Aorta (tissue), 5 donors: ENCODE measurements at regions not wholly inside any gene's neighbourhood (a gene's known extent, or its start where the extent isn't known, plus 50 kb on each side); places are given as distances from the start of the nearest gene placed in this dataset.
"Not testable (repeated sequence)": the region's sequence is repeated elsewhere in the genome, so short reads cannot be mapped to it uniquely, and the experiment has no call there.

Source experiments
- ATAC-seq: fragments of 200-7000 bp; cut with Tn5 transposase; one replicate; pipeline ENCODE4 v1.9.1; 2022; ENCODE audit warnings: moderate library complexity; ENCODE audit not compliant: low FRiP score
- DNase-seq, 2 donors: peaks; one replicate each; pipeline ENCODE4 v3.0.0-alpha.2; 2020
- H3K27ac ChIP-seq, 2 donors: one replicate each; pipeline ENCODE4 v1.5.1; 2013; ENCODE audit warnings: low read length in 2 of 2, mild to moderate bottlenecking in 2 of 2, moderate library complexity in 2 of 2, control low read depth in 1 of 2, inconsistent platforms in 1 of 2, low read depth in 1 of 2
- H3K27me3 ChIP-seq, 2 donors: one replicate each; pipeline ENCODE4 v1.6.1; 2013; ENCODE audit warnings: control low read depth in 1 of 2, low read length in 1 of 2, mild to moderate bottlenecking in 1 of 2, moderate library complexity in 1 of 2; ENCODE audit not compliant: insufficient read depth in 2 of 2, control insufficient read depth in 1 of 2
- H3K36me3 ChIP-seq, 2 donors: one replicate each; pipeline ENCODE4 v1.6.1; 2013; ENCODE audit warnings: control low read depth in 1 of 2, low read length in 1 of 2, mild to moderate bottlenecking in 1 of 2; ENCODE audit not compliant: insufficient read depth in 2 of 2, control insufficient read depth in 1 of 2
- H3K4me1 ChIP-seq, 2 donors: one replicate each; pipeline ENCODE4 v1.6.1; 2013; ENCODE audit warnings: low read length in 2 of 2, control low read depth in 1 of 2, mild to moderate bottlenecking in 1 of 2, moderate library complexity in 1 of 2; ENCODE audit not compliant: insufficient read depth in 2 of 2, control insufficient read depth in 1 of 2
- H3K4me3 ChIP-seq, 2 donors: one replicate each; pipeline ENCODE4 v1.5.1; 2013; ENCODE audit warnings: low read length in 2 of 2, control low read depth in 1 of 2, mild to moderate bottlenecking in 1 of 2
- H3K9me3 ChIP-seq: one replicate; pipeline ENCODE4 v1.6.1; 2013; ENCODE audit warnings: mild to moderate bottlenecking, low read length; ENCODE audit not compliant: control insufficient read depth
- WGBS, 2 donors: extraction: QIAGEN DNeasy Blood & Tissue Kit; methylation state at CpG; one replicate each; pipeline ENCODE4 v1.1.7; 2013; 5-methylcytosine and 5-hydroxymethylcytosine counted together
- intact Hi-C, 2 donors: fragments of 100-400 bp; cut with DNase I; formaldehyde crosslinking; loops; one replicate each; pipeline versions ENCODE4 v1.14.2 to v1.15.0; 2022
- donor health status: healthy with polysubstance abuse.
- donor health status: Bipolar disorder and iron deficiency.
- donor health status: DM: no; HTN: no; CAD: no.
- donor health status: DM: no; HTN: no; CAD: no.
- donor health status: DM: yes; HTN: yes; CAD: no.

DNA sequence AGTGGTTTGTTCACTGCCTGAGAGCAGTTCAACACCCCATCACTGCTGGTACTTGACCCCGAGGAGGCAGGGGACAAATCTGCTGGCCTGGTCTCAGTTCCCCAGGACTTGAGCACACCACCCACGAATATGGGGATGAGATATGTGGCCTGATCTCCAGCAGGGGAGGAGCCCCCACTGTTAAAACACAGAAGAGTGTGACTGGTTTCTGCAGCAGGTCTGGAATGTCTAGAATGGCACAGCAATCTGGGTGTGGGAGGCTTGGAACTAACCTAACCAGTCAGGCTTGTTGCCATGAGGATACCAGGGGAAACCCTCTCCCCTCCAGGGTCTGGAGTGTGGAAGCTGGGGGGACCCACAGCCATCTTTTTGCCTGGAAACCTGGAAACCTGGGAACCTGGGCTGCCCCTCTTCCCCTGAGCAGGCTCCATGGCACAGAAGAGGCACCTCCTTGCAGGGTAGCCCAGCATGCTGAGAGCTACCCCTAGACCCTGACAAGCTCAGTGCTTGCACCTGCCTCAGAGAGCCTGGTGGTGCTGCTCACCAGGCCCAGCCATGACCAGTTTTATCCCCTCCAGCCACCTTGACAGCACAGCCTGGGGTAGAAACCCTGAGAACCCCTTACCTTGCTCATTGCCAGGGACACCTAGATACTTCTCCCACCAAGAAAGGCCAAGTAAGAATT lies 273.8 kb downstream of the LIG4 start:
- DNase-seq: no peak
- H3K4me1 ChIP-seq: no peaks in the 10 kb centered on the region
- H3K27ac ChIP-seq: no peak overlapping the region
- ATAC-seq: no peak
- H3K27me3 ChIP-seq: no peaks in the 10 kb centered on the region
- intact Hi-C loops: no loop called here
- no peak overlapping the region for H3K4me3 ChIP-seq
- WGBS, 2 donors: 60 to 68% methylated on average over 2 of the region's 2 CpGs
- H3K9me3 ChIP-seq: no peaks in the 10 kb centered on the region
- H3K36me3 ChIP-seq: no peaks in the 10 kb centered on the region

DNA sequence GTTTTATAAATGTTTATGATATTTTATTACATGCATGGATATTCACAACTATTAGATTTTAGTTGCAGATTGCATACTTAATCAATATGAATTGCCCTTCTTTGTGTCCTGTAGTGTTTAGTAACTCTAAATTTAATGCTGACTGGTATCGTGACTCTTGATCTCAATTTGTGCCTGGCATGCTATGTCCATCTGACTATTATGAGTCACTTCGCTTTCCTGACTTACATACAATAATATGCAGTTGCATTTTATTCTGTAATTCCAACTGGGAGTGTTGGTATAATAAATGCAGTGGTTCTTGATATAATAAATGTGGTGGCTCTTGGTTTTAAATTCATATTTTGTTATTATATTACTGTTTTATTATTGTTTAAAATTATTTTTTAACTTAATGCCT lies 277.5 kb downstream of the LIG4 start:
- Histone ChIP-seq H3K4me3 (no peak overlapping the region), H3K27me3 (no peaks in the 10 kb centered on the region), H3K4me1 (no peaks in the 10 kb centered on the region), H3K9me3 (no peaks in the 10 kb centered on the region), H3K36me3 (no peaks in the 10 kb centered on the region), H3K27ac (no peak overlapping the region)
- intact Hi-C loops: no loop called here
- DNase-seq (no peak), ATAC-seq (no peak)
- WGBS, 2 donors: 75 to 81% methylated on average over 2 of the region's 2 CpGs

GRCh38 chr13:107931056-107931455 lies 284.3 kb downstream of the LIG4 start:
- no peak overlapping the region for H3K4me3 ChIP-seq
- no peak for ATAC-seq
- DNase-seq: no peak
- no peaks in the 10 kb centered on the region for H3K9me3 ChIP-seq
- no peaks in the 10 kb centered on the region for H3K36me3 ChIP-seq
- no peaks in the 10 kb centered on the region for H3K4me1 ChIP-seq
- intact Hi-C loops: no loop called here
- 71 to 72% methylated on average over 4 of the region's 4 CpGs for WGBS, 2 donors
- peaks cover 0 to 1% of the 10 kb centered on the region in 2 donors for H3K27me3 ChIP-seq
- H3K27ac ChIP-seq: no peak overlapping the region

- H3K4me3 ChIP-seq: no peak overlapping the region
- WGBS, 2 donors: 88 to 90% methylated on average over 3 of the region's 3 CpGs
- ATAC-seq (no peak), DNase-seq (no peak)
- intact Hi-C loops: no loop called here
- H3K4me1 ChIP-seq: no peaks in the 10 kb centered on the region
- H3K36me3 ChIP-seq: no peaks in the 10 kb centered on the region
- peaks cover 0 to 1% of the 10 kb centered on the region in 2 donors for H3K27me3 ChIP-seq
- no peaks in the 10 kb centered on the region for H3K9me3 ChIP-seq
- H3K27ac ChIP-seq: no peak overlapping the region
Measured at GRCh38 chr13:107928762-107929161, 286.6 kb downstream of the LIG4 start.

GRCh38 chr13:107927557-107927956 lies 287.8 kb downstream of the LIG4 start:
- Histone ChIP-seq H3K27me3 (peaks cover 0 to 1% of the 10 kb centered on the region in 2 donors), H3K9me3 (no peaks in the 10 kb centered on the region), H3K36me3 (no peaks in the 10 kb centered on the region), H3K27ac (no peak overlapping the region), H3K4me3 (no peak overlapping the region), H3K4me1 (no peaks in the 10 kb centered on the region)
- DNase-seq: no peak
- ATAC-seq: no peak
- WGBS, 2 donors: 87 to 88% methylated on average over 4 of the region's 4 CpGs
- intact Hi-C loops: no loop called here

DNA sequence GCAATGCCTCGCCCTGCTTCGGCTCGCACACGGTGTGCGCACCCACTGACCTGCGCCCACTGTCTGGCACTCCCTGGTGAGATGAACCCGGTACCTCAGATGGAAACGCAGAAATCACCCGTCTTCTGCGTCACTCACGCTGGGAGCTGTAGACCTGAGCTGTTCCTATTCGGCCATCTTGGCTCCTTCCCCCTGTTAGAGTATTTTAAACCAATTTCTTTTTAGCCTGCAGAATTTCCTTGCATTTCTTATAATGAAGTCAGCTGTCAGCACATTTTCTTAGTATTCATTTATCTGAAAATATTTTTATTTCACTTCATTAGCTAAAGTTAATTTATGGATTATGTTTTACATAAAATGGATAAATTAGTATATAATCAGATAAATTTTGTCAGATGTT lies 288.8 kb downstream of the LIG4 start:
- intact Hi-C loops, H3K27ac ChIP-seq, H3K27me3 ChIP-seq, H3K36me3 ChIP-seq, H3K4me1 ChIP-seq, DNase-seq, ATAC-seq, H3K4me3 ChIP-seq, H3K9me3 ChIP-seq: not testable (repeated sequence)
- 70 to 81% methylated on average over 4 to 12 of the region's 12 CpGs for WGBS, 2 donors

DNA sequence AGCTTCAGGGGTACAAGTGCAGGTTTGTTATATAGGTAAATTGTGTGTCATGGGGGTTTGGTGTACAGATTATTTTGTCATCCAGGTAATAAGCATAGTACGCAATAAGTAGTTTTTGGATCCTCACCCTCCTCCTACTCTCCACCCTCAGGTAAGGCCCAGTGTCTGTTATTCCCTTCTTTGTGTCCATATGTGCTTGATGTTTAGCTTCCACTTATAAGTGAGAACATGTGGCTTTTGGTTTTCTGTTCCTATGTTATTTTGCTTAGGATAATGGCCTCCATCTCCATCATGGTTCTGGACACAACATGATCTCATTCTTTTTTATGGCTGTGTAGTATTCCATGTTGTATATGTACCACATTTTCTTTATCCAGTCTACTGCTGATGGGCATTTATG lies 298.4 kb downstream of the LIG4 start:
- H3K9me3 ChIP-seq, intact Hi-C loops, ATAC-seq, H3K4me3 ChIP-seq, H3K4me1 ChIP-seq, H3K27me3 ChIP-seq, DNase-seq, H3K27ac ChIP-seq, H3K36me3 ChIP-seq: not testable (repeated sequence)
- WGBS, 2 donors: 0% methylated on average over 1 of the region's 1 CpG

GRCh38 chr13:107912745-107913144 lies 302.6 kb downstream of the LIG4 start:
- DNase-seq: no peak
- Histone ChIP-seq H3K4me3 (no peak overlapping the region), H3K36me3 (no peaks in the 10 kb centered on the region), H3K27ac (no peak overlapping the region), H3K27me3 (no peaks in the 10 kb centered on the region), H3K4me1 (no peaks in the 10 kb centered on the region), H3K9me3 (no peaks in the 10 kb centered on the region)
- WGBS, 2 donors: 56 to 58% methylated on average over 2 of the region's 2 CpGs
- intact Hi-C loops: no loop called here
- ATAC-seq: no peak

DNA sequence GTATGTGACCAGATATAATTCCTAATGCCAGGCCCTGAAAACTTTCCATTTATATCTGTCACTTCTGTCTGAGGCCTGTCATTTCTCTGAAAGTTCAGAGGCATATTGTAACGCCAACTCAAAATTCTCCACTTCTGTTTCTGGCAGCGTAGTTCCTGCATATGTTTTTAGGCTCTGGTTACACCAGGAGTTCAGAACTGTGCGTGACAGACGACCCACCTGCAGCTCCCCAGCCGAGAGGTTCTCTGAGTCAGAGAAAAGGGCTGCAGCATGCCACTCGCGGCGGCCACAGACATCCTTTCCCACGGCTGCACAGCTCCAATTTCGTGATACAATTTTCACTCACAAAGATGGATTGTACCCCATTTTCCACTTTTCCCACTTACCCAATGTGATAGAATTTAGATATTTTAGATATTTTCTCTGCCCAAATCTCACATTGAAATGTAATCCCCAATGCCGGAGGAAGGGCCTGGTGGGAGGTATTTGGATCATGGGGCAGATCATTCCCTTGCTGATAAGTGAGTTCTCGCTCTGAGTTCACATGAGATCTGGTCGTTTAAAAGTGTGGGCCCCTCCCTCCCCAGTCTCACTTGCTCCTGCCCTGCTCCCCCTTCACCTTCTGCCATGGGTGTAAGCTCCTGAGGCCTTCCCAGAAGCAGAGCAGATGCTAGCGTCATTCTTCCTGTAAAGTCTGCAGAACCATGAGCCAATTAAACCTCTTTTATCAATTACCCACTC lies 308.1 kb downstream of the LIG4 start:
- Histone ChIP-seq H3K27ac (no peak overlapping the region), H3K27me3 (no peaks in the 10 kb centered on the region), H3K36me3 (no peaks in the 10 kb centered on the region), H3K4me1 (no peaks in the 10 kb centered on the region), H3K4me3 (no peak overlapping the region), H3K9me3 (no peaks in the 10 kb centered on the region)
- intact Hi-C loops: no loop called here
- DNase-seq (no peak), ATAC-seq (no peak)
- 49 to 50% methylated on average over 14 of the region's 14 CpGs for WGBS, 2 donors
